MM.1S (cell line): ENCODE measurements at regions not wholly inside any gene's neighbourhood (a gene's known extent, or its start where the extent isn't known, plus 50 kb on each side); places are given as distances from the start of the nearest gene placed in this dataset.
"Not testable (repeated sequence)": the region's sequence is repeated elsewhere in the genome, so short reads cannot be mapped to it uniquely, and the experiment has no call there.

Experiments
- EZH2 ChIP-seq: fragments of 300-600 bp; sonication (generic); optimal IDR thresholded peaks from 2 replicates; pipeline ENCODE3; 2017; ENCODE audit warnings: low read depth, mild to moderate bottlenecking, antibody characterized with exemption, low read length, mixed read lengths
- EZH2phosphoT487 ChIP-seq: fragments of 300-600 bp; sonication (generic); IDR thresholded peaks from 2 replicates; pipeline ENCODE4 v1.6.1; 2018; ENCODE audit warnings: antibody characterized with exemption, low read length
- TF ChIP-seq, protein P1 (sequence below): fragments of 300-600 bp; sonication (generic); IDR thresholded peaks from 2 replicates; pipeline ENCODE4 v1.5.1; 2016; ENCODE audit warnings: antibody characterized with exemption, low read length, mixed read lengths

DNA sequence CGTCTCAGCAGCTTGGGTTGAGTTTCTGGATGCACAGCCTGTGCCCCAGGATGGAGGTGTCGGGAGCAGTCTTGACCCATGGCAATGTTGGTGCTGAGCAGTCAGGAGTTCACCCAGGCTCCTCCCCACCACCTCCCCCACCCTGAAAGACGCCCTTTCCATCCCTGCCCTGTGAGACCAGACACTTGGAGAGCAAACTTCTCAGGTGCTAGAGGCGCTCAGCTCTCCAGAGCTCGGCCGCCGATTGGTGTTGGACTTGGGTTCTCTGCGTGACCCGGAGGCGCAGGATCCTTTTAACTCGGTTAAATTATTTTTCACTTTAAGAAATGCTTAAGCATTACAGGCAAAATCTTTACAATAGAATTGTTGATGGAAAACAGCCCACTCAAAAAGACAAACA lies 101.5 kb downstream of the NPIPB11 start:
- TF ChIP-seq, protein P1, sequence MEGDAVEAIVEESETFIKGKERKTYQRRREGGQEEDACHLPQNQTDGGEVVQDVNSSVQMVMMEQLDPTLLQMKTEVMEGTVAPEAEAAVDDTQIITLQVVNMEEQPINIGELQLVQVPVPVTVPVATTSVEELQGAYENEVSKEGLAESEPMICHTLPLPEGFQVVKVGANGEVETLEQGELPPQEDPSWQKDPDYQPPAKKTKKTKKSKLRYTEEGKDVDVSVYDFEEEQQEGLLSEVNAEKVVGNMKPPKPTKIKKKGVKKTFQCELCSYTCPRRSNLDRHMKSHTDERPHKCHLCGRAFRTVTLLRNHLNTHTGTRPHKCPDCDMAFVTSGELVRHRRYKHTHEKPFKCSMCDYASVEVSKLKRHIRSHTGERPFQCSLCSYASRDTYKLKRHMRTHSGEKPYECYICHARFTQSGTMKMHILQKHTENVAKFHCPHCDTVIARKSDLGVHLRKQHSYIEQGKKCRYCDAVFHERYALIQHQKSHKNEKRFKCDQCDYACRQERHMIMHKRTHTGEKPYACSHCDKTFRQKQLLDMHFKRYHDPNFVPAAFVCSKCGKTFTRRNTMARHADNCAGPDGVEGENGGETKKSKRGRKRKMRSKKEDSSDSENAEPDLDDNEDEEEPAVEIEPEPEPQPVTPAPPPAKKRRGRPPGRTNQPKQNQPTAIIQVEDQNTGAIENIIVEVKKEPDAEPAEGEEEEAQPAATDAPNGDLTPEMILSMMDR, result not testable (repeated sequence)
- TF ChIP-seq EZH2, EZH2phosphoT487: not testable (repeated sequence)
